ENCODE measurements at regions not wholly inside any gene's neighbourhood (a gene's known extent, or its start where the extent isn't known, plus 50 kb on each side); places are given as distances from the start of the nearest gene placed in this dataset.

DNA sequence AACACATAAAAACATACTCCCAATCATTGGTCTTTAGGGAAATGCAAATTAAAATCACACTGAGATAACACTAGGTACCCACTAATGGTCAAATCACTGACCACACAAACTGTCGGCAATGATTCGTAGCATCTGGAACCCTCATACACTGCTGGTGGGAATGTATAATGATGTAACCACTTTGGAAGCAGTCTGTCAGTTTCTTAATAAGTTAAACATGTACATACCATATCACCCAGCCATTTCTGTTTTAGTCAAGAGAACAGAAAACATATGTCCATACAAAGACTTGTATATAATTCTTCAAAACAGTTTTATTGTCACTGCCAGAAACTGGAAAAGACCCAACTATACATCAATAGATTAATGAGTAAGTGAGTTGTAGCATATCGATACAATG lies 63.3 kb upstream of the LRRC3B start:
- no peak for DNase-seq

DNA sequence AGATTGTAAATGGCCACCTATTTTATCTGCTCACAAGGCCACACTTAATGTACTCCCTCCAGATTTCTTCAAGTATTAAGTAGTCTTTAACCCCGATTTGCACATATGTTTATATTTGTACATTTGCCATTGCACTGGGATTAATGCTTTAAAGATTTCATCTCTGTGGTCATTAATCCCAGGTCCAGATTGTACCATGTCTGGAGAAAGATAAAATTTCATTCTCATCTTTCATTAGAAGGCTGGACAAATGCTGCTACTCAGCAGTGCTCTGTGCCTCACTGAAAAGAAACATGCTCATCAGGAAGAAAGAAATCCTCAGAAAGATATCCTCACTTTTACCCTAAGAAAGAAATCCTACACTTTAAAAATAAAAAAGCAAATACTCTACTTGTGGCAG lies 62.5 kb upstream of the LRRC3B start:
- DNase-seq: no peak

GRCh38 chr3:26562021-26562768 lies 60.4 kb upstream of the LRRC3B start:
- no peak for DNase-seq
